Spleen (tissue), 7 donors: ENCODE measurements at regions not wholly inside any gene's neighbourhood (a gene's known extent, or its start where the extent isn't known, plus 50 kb on each side); places are given as distances from the start of the nearest gene placed in this dataset.

Source experiments
- POLR2A ChIP-seq, 3 donors: fragments of 450-650 bp; IDR thresholded peaks; one replicate each; pipeline ENCODE4 v1.5.1; 2017; ENCODE audit warnings: antibody characterized with exemption in 3 of 3, mild to moderate bottlenecking in 1 of 3
- POLR2AphosphoS5 ChIP-seq, 3 donors: sonication (generic); formaldehyde crosslinking; IDR thresholded peaks; one replicate each; pipeline ENCODE4 v1.5.1; 2017; ENCODE audit warnings: antibody characterized with exemption in 3 of 3
- TF ChIP-seq, protein P1 (sequence below), 11 experiments: fragments of 200-600 bp in 7 of 11; fragments of 450-650 bp in 4 of 11; sonication (generic) in 4 of 11; IDR thresholded peaks in 8 of 11; conservative IDR thresholded peaks in 3 of 11; 1 replicate in 7 of 11; 2 replicates in 4 of 11; pipeline versions ENCODE4 v1.4.0 to v1.8.0; 2016 to 2021; ENCODE audit warnings: antibody characterized with exemption in 11 of 11, inconsistent platforms in 4 of 11, mild to moderate bottlenecking in 1 of 11
- donor health status: DM: no; HTN: no; CAD: no; lungs with moderate emphysema.
- donor health status: DM: no; HTN: no; CAD: no.
- donor health status: DM: no; HTN: no; CAD: no.

DNA sequence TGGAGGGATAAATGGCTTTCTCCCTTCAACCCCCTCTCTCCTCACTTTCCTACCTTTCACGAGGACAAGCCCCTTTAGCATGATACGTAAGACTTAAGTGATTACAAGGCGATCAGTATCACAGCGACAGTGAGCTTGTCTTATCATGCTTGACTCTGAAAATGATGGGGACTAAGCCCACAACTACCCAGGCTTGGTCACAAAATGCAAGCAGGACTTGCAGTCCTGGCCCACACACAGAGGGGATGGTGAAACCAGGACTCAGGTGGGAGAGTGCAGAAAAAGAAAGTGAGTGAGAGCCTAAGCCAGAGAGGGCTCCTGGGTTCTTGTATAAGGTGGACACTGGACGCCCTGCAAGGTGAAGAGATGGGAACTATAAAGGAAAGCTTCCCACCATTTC, 95.7 kb upstream of the ARL4C start:
- TF ChIP-seq, protein P1, sequence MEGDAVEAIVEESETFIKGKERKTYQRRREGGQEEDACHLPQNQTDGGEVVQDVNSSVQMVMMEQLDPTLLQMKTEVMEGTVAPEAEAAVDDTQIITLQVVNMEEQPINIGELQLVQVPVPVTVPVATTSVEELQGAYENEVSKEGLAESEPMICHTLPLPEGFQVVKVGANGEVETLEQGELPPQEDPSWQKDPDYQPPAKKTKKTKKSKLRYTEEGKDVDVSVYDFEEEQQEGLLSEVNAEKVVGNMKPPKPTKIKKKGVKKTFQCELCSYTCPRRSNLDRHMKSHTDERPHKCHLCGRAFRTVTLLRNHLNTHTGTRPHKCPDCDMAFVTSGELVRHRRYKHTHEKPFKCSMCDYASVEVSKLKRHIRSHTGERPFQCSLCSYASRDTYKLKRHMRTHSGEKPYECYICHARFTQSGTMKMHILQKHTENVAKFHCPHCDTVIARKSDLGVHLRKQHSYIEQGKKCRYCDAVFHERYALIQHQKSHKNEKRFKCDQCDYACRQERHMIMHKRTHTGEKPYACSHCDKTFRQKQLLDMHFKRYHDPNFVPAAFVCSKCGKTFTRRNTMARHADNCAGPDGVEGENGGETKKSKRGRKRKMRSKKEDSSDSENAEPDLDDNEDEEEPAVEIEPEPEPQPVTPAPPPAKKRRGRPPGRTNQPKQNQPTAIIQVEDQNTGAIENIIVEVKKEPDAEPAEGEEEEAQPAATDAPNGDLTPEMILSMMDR (IDR thresholded peaks at IDR 0.05 in 8 of 11, conservative IDR thresholded peaks at IDR 0.05 in 3 of 11), result no peak
- TF ChIP-seq POLR2A (IDR thresholded peaks at IDR 0.05) (no peak), POLR2AphosphoS5 (IDR thresholded peaks at IDR 0.05) (no peak)
